ENCODE measurements at regions not wholly inside any gene's neighbourhood (a gene's known extent, or its start where the extent isn't known, plus 50 kb on each side); places are given as distances from the start of the nearest gene placed in this dataset.

DNA sequence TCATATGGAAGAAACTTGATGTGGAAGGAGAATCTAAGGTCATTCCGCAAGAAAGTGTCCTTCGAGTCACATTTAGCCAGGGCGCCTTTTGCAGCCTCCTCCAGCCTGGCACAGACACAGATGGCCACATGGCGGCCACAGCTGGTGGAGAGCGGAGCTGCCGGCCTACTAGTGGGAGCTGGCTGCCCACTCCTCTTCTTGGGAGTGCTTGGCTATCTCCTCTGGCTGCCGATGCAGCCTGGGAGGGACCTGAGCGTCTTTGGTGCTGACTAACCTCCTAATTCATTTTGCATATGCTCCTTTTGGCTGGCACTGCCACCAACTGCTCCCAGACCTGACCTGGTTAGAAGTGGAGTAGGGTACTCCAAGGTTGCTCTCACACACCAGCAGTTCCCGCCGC is 199.3 kb upstream of the MYT1L start:
- Histone ChIP-seq H4K5ac (ENCODE audit: insufficient read length, low read depth, low read length) (no peak overlapping the region), H2AFZ (ENCODE audit: low read length) (no peak overlapping the region), H3K79me1 (ENCODE audit: low read depth, low read length) (no peaks in the 10 kb centered on the region), H3K27me3 (replicated peaks in 1 of 4; ENCODE audit: control insufficient read depth in 3 of 4, extremely low read depth in 1 of 4, insufficient read depth in 3 of 4, low read length in 3 of 4) (no peaks in the 10 kb centered on the region), H3K27ac (ENCODE audit: low read depth, low read length) (no peak overlapping the region), H2BK20ac (ENCODE audit: low read length) (no peak overlapping the region), H4K20me1 (replicated peaks in 1 of 2; ENCODE audit: control insufficient read depth in 1 of 2, insufficient read depth in 2 of 2, low read length in 2 of 2) (no peaks in the 10 kb centered on the region), H3K14ac (ENCODE audit: insufficient read length) (no peak overlapping the region), H3K4ac (replicated peaks; ENCODE audit: insufficient read length, low read depth, low read length) (no peak overlapping the region), H2BK5ac (ENCODE audit: low read depth, low read length) (no peak overlapping the region), H3K79me2 (ENCODE audit: control insufficient read depth in 1 of 2, insufficient read depth in 2 of 2, low read length in 2 of 2) (no peaks in the 10 kb centered on the region), H4K8ac (ENCODE audit: extremely low read depth, insufficient read depth, low read length) (no peak overlapping the region), H3K9me3 (ENCODE audit: insufficient read depth in 2 of 2, low read depth in 1 of 2, low read length in 1 of 2) (peaks cover 0 to 3% of the 10 kb centered on the region in 2 experiments; a peak in 2 of 4 replicates), H2BK15ac (ENCODE audit: low read length) (no peak overlapping the region), H3K23ac (ENCODE audit: insufficient read length) (no peak overlapping the region), H2BK12ac (ENCODE audit: low read depth, low read length) (no peak overlapping the region), H3K23me2 (ENCODE audit: low read depth, low read length) (no peaks in the 10 kb centered on the region), H3K56ac (replicated peaks; ENCODE audit: insufficient read length, low read depth, low read length) (no peak overlapping the region), H4K91ac (replicated peaks; ENCODE audit: insufficient read length, low read length) (no peak overlapping the region), H3K9ac (replicated peaks in 1 of 4; ENCODE audit: extremely low read depth in 1 of 4, low read depth in 3 of 4, low read length in 3 of 4) (no peak overlapping the region), H3K18ac (ENCODE audit: extremely low read depth, low read length) (no peak overlapping the region), H3K4me3 (ENCODE audit: extremely low read depth in 1 of 4, insufficient read depth in 2 of 4, low read depth in 3 of 4, low read length in 4 of 4) (no peak overlapping the region), H2BK120ac (replicated peaks; ENCODE audit: low read depth, low read length) (no peak overlapping the region), H3K4me1 (replicated peaks in 1 of 4; ENCODE audit: control insufficient read depth in 3 of 4, insufficient read depth in 4 of 4, low read length in 3 of 4) (no peaks in the 10 kb centered on the region), H2AK5ac (ENCODE audit: low read depth, low read length) (no peak overlapping the region), H3K4me2 (ENCODE audit: insufficient read depth in 1 of 2, low read depth in 2 of 2, low read length in 2 of 2) (no peak overlapping the region), H3K36me3 (ENCODE audit: control insufficient read depth in 2 of 4, insufficient read depth in 4 of 4, low read length in 3 of 4) (no peaks in the 10 kb centered on the region)
- CTCF ChIA-PET (ENCODE audit: partially characterized antibody): no interaction called here
- POLR2A ChIA-PET (ENCODE audit: partially characterized antibody): no interaction called here
- FAIRE-seq (no peak), DNase-seq (ENCODE audit: low read depth in 1 of 2, low spot score in 2 of 2) (no peak)
- TF ChIP-seq RAD21 (IDR thresholded peaks at IDR 0.05 in 1 of 2, conservative IDR thresholded peaks at IDR 0.05 in 1 of 2; ENCODE audit: low read depth in 2 of 2, low read length in 2 of 2) (peak; percentile 31 to 44; a peak in 3 of 4 replicates), PHF8 (conservative IDR thresholded peaks at IDR 0.05; ENCODE audit: low read depth, low read length) (no peak), CTBP2 (IDR thresholded peaks at IDR 0.05; ENCODE audit: borderline replicate concordance, insufficient read depth, insufficient read length, low read length) (no peak)
- TF ChIP-seq, protein P1, sequence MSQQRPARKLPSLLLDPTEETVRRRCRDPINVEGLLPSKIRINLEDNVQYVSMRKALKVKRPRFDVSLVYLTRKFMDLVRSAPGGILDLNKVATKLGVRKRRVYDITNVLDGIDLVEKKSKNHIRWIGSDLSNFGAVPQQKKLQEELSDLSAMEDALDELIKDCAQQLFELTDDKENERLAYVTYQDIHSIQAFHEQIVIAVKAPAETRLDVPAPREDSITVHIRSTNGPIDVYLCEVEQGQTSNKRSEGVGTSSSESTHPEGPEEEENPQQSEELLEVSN (IDR thresholded peaks at IDR 0.05): no peak
- TF ChIP-seq, protein P2, sequence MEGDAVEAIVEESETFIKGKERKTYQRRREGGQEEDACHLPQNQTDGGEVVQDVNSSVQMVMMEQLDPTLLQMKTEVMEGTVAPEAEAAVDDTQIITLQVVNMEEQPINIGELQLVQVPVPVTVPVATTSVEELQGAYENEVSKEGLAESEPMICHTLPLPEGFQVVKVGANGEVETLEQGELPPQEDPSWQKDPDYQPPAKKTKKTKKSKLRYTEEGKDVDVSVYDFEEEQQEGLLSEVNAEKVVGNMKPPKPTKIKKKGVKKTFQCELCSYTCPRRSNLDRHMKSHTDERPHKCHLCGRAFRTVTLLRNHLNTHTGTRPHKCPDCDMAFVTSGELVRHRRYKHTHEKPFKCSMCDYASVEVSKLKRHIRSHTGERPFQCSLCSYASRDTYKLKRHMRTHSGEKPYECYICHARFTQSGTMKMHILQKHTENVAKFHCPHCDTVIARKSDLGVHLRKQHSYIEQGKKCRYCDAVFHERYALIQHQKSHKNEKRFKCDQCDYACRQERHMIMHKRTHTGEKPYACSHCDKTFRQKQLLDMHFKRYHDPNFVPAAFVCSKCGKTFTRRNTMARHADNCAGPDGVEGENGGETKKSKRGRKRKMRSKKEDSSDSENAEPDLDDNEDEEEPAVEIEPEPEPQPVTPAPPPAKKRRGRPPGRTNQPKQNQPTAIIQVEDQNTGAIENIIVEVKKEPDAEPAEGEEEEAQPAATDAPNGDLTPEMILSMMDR (IDR thresholded peaks at IDR 0.05; ENCODE audit: control extremely low read depth in 1 of 3, insufficient read depth in 1 of 3, low read depth in 1 of 3, low read length in 3 of 3): peak; percentile 27 to 39 (median 30); a peak in 3 of 4 replicates
- 97% methylated on average over 6 of the region's 10 CpGs; no CpG with 5 or more reads in 1 of the 2 experiments for WGBS, 2 experiments (ENCODE audit: extremely low coverage in 1 of 2, insufficient coverage in 1 of 2, insufficient read length in 1 of 2, insufficient replicate concordance in 2 of 2, low coverage in 1 of 2, low lambda C conversion rate in 2 of 2, missing lambda C conversion rate in 1 of 2)

Measured in H1 (cell line).